GM21526 (cell line): ENCODE measurements at regions not wholly inside any gene's neighbourhood (a gene's known extent, or its start where the extent isn't known, plus 50 kb on each side); places are given as distances from the start of the nearest gene placed in this dataset.

ENCODE experiments used
- ATAC-seq: cut with Tn5 transposase; IDR thresholded peaks from one replicate; pipeline ENCODE4 v1.9.1; 2021; ENCODE audit warnings: moderate library complexity; ENCODE audit not compliant: unreplicated experiment, low FRiP score

DNA sequence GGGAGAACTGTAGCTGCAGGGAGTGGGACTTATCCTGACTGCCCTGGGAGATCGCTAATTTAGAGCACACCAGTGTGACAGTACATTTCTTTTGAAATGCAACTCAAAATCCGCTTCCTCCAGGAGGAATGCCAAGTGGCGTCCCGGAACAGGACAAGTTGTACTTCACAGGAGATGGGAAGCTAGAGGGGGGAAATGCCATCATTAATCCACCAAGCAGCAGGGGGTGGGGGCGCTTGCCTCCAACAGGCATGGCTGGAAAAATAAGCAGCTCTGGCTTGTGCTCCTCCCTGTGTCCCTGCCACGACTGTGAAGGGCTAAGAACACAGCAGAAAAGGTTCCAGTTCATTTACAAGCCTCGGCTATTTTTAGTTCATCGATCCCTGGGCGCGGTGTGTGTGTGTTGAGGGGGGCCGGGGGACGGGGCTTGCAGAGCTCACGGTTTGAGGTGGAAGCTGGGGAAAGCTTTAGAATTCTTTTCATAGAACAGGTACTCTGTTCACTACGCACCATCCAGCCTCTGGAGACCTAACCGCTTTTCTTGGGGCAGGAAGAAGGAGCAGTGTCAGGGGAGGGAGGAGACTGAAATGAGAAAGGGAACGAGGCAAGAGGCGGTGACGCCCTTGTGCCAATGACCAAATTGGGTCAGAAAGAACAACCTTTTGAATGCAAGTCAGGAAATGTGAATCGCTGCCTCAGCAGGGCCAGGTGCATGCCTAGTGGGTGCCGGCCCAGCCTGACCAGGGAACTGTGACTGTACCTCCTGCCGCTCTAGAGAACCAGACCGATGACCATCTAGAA, 51.8 kb upstream of the DGKG start:
- ATAC-seq = peak; percentile 68

DNA sequence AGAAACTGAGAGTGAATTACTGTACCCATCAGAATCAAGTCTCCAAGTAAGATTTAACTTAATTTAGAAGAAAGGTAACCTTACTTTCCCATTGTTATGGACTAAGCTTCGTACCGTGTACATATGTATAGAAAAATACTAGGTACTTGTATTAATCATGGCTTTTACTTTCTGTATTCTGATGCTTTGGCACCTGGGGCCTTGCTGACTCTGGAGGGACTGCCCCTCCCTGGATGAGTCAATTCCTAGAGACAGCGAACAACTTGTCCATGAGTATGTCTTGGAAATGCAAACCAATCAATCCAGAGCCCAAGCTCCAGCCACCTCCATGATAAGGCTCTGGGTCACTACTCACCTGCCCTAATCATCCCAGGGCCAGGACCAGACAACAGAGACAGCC, 50.0 kb upstream of the DGKG start:
- ATAC-seq = no peak
